Spleen (tissue), 11 donors: ENCODE measurements at regions not wholly inside any gene's neighbourhood (a gene's known extent, or its start where the extent isn't known, plus 50 kb on each side); places are given as distances from the start of the nearest gene placed in this dataset.

Experiments used
- DNase-seq: peaks from one replicate; pipeline ENCODE4 v3.0.0-alpha.2; 2020
- H3K27ac ChIP-seq, 8 donors: fragments of 200-600 bp; sonication (generic) in 7 of 8; 1 replicate in 4 of 8; 2 replicates in 4 of 8; pipeline versions ENCODE4 v1.5.0 to v1.8.0; 2016 to 2021; ENCODE audit warnings: inconsistent platforms in 4 of 8, mild to moderate bottlenecking in 4 of 8, moderate library complexity in 1 of 8
- H3K27me3 ChIP-seq, 7 donors: fragments of 200-600 bp; sonication (generic) in 6 of 7; replicated peaks in 1 of 7; 1 replicate in 4 of 7; 2 replicates in 3 of 7; pipeline versions ENCODE4 v1.5.0 to v1.8.0; 2016 to 2021; ENCODE audit warnings: inconsistent platforms in 3 of 7, mild to moderate bottlenecking in 1 of 7
- H3K36me3 ChIP-seq, 6 donors: fragments of 200-600 bp; sonication (generic) in 5 of 6; 1 replicate in 4 of 6; 2 replicates in 2 of 6; pipeline versions ENCODE4 v1.5.0 to v1.8.0; 2016 to 2021; ENCODE audit warnings: inconsistent platforms in 2 of 6
- H3K4me1 ChIP-seq, 6 donors: fragments of 200-600 bp; sonication (generic) in 5 of 6; 1 replicate in 3 of 6; 2 replicates in 3 of 6; pipeline versions ENCODE4 v1.5.0 to v1.8.0; 2016 to 2021; ENCODE audit warnings: inconsistent platforms in 3 of 6
- H3K4me3 ChIP-seq, 8 donors: fragments of 200-600 bp; sonication (generic) in 7 of 8; 1 replicate in 4 of 8; 2 replicates in 4 of 8; pipeline versions ENCODE4 v1.5.0 to v1.8.0; 2016 to 2021; ENCODE audit warnings: inconsistent platforms in 4 of 8, mild to moderate bottlenecking in 4 of 8, moderate library complexity in 2 of 8
- H3K9me3 ChIP-seq, 8 donors: fragments of 200-600 bp; sonication (generic) in 7 of 8; 1 replicate in 4 of 8; 2 replicates in 4 of 8; pipeline versions ENCODE4 v1.5.0 to v1.8.0; 2016 to 2021; ENCODE audit warnings: inconsistent platforms in 4 of 8
- CTCF ChIP-seq, 11 experiments: fragments of 200-600 bp in 7 of 11; fragments of 450-650 bp in 4 of 11; sonication (generic) in 4 of 11; IDR thresholded peaks in 8 of 11; conservative IDR thresholded peaks in 3 of 11; 1 replicate in 7 of 11; 2 replicates in 4 of 11; pipeline versions ENCODE4 v1.4.0 to v1.8.0; 2016 to 2021; ENCODE audit warnings: antibody characterized with exemption in 11 of 11, inconsistent platforms in 4 of 11, mild to moderate bottlenecking in 1 of 11
- POLR2A ChIP-seq, 3 donors: fragments of 450-650 bp; IDR thresholded peaks; one replicate each; pipeline ENCODE4 v1.5.1; 2017; ENCODE audit warnings: antibody characterized with exemption in 3 of 3, mild to moderate bottlenecking in 1 of 3
- POLR2AphosphoS5 ChIP-seq, 3 donors: sonication (generic); formaldehyde crosslinking; IDR thresholded peaks; one replicate each; pipeline ENCODE4 v1.5.1; 2017; ENCODE audit warnings: antibody characterized with exemption in 3 of 3
- WGBS, 5 donors: extraction: QIAGEN DNeasy Blood & Tissue Kit in 3 of 5; methylation state at CpG; one replicate each; pipeline versions ENCODE4 v1.1.5 to v1.1.7; 2013 to 2018; 5-methylcytosine and 5-hydroxymethylcytosine counted together
- intact Hi-C: fragments of 100-400 bp; cut with DNase I; formaldehyde crosslinking; loops from one replicate; pipeline ENCODE4 v1.15.0; 2023; ENCODE audit warnings: low total_unique reads
- donor health status: healthy with polysubstance abuse.
- donor health status: DM: no; HTN: no; CAD: no; lungs with moderate emphysema.
- donor health status: DM: no; HTN: no; CAD: no.
- donor health status: Bipolar disorder and iron deficiency.
- donor health status: healthy.
- donor health status: DM: no; HTN: no; CAD: no.
- donor health status: DM: yes; HTN: yes; CAD: no.

- no peak for TF ChIP-seq POLR2AphosphoS5 (IDR thresholded peaks at IDR 0.05)
- TF ChIP-seq CTCF (IDR thresholded peaks at IDR 0.05 in 8 of 11, conservative IDR thresholded peaks at IDR 0.05 in 3 of 11) = no peak
- no peak for TF ChIP-seq POLR2A (IDR thresholded peaks at IDR 0.05)
- no peaks in the 10 kb centered on the region for H3K36me3 ChIP-seq
- no peaks in the 10 kb centered on the region for H3K4me1 ChIP-seq
- no peaks in the 10 kb centered on the region for H3K27me3 ChIP-seq
- H3K9me3 ChIP-seq = peaks cover 0 to 25% (median 14%) of the 10 kb centered on the region in 8 donors
- intact Hi-C loops = no loop called here
- 86 to 95% (median 89%) methylated on average over 4 of the region's 4 CpGs for WGBS, 5 donors
- H3K4me3 ChIP-seq = no peak overlapping the region
- H3K27ac ChIP-seq = no peak overlapping the region
- no peak for DNase-seq
Measured at GRCh38 chr20:11324990-11325389, 592.7 kb upstream of the BTBD3 start.

- H3K36me3 ChIP-seq = no peaks in the 10 kb centered on the region
- TF ChIP-seq POLR2AphosphoS5 (IDR thresholded peaks at IDR 0.05) (no peak), POLR2A (IDR thresholded peaks at IDR 0.05) (no peak), CTCF (IDR thresholded peaks at IDR 0.05 in 8 of 11, conservative IDR thresholded peaks at IDR 0.05 in 3 of 11) (no peak)
- intact Hi-C loops = no loop called here
- no peak overlapping the region for H3K4me3 ChIP-seq
- no peaks in the 10 kb centered on the region for H3K4me1 ChIP-seq
- no peak overlapping the region for H3K27ac ChIP-seq
- H3K9me3 ChIP-seq = peaks cover 0 to 5% (median 0%) of the 10 kb centered on the region in 8 donors
- DNase-seq = no peak
- no peaks in the 10 kb centered on the region for H3K27me3 ChIP-seq
- WGBS, 5 donors = 82 to 90% (median 85%) methylated on average over 8 of the region's 8 CpGs
Measured at GRCh38 chr20:11328839-11329238, 588.9 kb upstream of the BTBD3 start.

GRCh38 chr20:11329271-11329670 is 588.4 kb upstream of the BTBD3 start:
- WGBS, 5 donors = 84 to 96% (median 86%) methylated on average over 1 of the region's 1 CpG
- H3K27me3 ChIP-seq = no peaks in the 10 kb centered on the region

GRCh38 chr20:11331096-11331495 is 586.6 kb upstream of the BTBD3 start:
- H3K4me1 ChIP-seq = no peaks in the 10 kb centered on the region
- TF ChIP-seq POLR2A (IDR thresholded peaks at IDR 0.05) (no peak), POLR2AphosphoS5 (IDR thresholded peaks at IDR 0.05) (no peak), CTCF (IDR thresholded peaks at IDR 0.05 in 8 of 11, conservative IDR thresholded peaks at IDR 0.05 in 3 of 11) (no peak)
- no peak for DNase-seq
- H3K27me3 ChIP-seq = no peaks in the 10 kb centered on the region
- H3K4me3 ChIP-seq = no peak overlapping the region
- peaks cover 0 to 5% (median 0%) of the 10 kb centered on the region in 8 donors for H3K9me3 ChIP-seq
- intact Hi-C loops = no loop called here
- H3K36me3 ChIP-seq = no peaks in the 10 kb centered on the region
- WGBS, 5 donors = 64 to 91% (median 89%) methylated on average over 2 of the region's 2 CpGs
- H3K27ac ChIP-seq = no peak overlapping the region

More at GRCh38 chr20:11329271-11329670, 588.4 kb upstream of the BTBD3 start:
- Histone ChIP-seq H3K4me3 (no peak overlapping the region), H3K9me3 (peaks cover 0 to 5% (median 0%) of the 10 kb centered on the region in 8 donors), H3K36me3 (no peaks in the 10 kb centered on the region), H3K4me1 (no peaks in the 10 kb centered on the region), H3K27ac (no peak overlapping the region)
- intact Hi-C loops = no loop called here
- no peak for DNase-seq
- TF ChIP-seq POLR2AphosphoS5 (IDR thresholded peaks at IDR 0.05) = no peak
- no peak for TF ChIP-seq POLR2A (IDR thresholded peaks at IDR 0.05)
- TF ChIP-seq CTCF (IDR thresholded peaks at IDR 0.05 in 8 of 11, conservative IDR thresholded peaks at IDR 0.05 in 3 of 11) = no peak
